ENCODE measurements at regions not wholly inside any gene's neighbourhood (a gene's known extent, or its start where the extent isn't known, plus 50 kb on each side); places are given as distances from the start of the nearest gene placed in this dataset.

- TF ChIP-seq CTCF (optimal IDR thresholded peaks at IDR 0.05 in 1 of 3, IDR thresholded peaks at IDR 0.05 in 1 of 3, conservative IDR thresholded peaks at IDR 0.05 in 1 of 3; ENCODE audit: extremely low read depth in 1 of 3, insufficient read depth in 2 of 3, low read length in 3 of 3) (no peak), EZH2 (IDR thresholded peaks at IDR 0.05; ENCODE audit: low read length) (no peak)
Observed at GRCh38 chr5:135272311-135272805, 126.7 kb downstream of the MACROH2A1 start.
